Esophagus muscularis mucosa (tissue), 3 donors: ENCODE measurements at regions not wholly inside any gene's neighbourhood (a gene's known extent, or its start where the extent isn't known, plus 50 kb on each side); places are given as distances from the start of the nearest gene placed in this dataset.

ENCODE experiments used
- small RNA-seq, 3 donors: library from RNA; depleted of rRNA; stranded (forward); fragments of <200 nt; gene quantifications; one replicate each; pipeline ENCODE3, GENCODE V24; 2016

Small RNA genes lying in the stretch of these regions (small RNA-seq; reads per million reads assigned to genes)
- gene RNU4-77P = 0 reads per million in 3 donors
